GM18519 (cell line): ENCODE measurements at regions not wholly inside any gene's neighbourhood (a gene's known extent, or its start where the extent isn't known, plus 50 kb on each side); places are given as distances from the start of the nearest gene placed in this dataset.
"Not testable (repeated sequence)": the region's sequence is repeated elsewhere in the genome, so short reads cannot be mapped to it uniquely, and the experiment has no call there.

ENCODE experiments used
- ATAC-seq: cut with Tn5 transposase; IDR thresholded peaks from one replicate; pipeline ENCODE4 v1.9.1; 2021; ENCODE audit warnings: mild to moderate bottlenecking, moderate library complexity; ENCODE audit not compliant: unreplicated experiment, low FRiP score

DNA sequence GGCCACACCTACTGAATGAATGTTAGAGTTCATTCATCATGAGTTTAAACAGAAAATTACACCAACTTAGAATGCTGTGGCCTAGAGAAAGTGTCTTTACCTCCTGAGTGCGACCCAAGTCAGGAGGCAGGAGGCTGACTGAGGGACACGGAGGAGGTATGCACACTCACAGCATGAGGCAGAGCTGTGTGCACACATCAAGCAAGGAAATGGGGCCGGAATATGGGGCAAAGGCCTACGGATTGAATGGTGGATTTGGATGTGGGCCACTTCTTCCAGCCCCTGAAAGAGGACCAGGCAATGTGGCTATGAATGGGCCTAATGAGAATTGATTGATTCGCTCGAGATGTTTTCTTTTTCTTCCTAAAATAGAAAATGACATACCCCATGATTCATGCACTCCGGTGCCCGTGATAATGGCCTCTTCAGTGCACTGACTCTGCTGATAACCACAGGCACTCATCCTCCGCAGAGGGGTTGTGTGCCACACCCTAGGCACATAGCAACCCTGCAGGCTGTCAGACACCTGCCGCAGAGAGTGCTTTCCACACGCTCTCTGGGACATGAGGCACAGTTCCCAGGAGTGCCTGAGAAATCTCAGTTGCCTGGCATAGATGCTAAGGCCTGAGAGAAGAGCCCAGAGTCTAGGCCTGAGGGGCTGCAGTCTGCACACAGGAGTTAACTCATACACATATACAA is 155.5 kb downstream of the GLUL start:
- no peak for ATAC-seq

DNA sequence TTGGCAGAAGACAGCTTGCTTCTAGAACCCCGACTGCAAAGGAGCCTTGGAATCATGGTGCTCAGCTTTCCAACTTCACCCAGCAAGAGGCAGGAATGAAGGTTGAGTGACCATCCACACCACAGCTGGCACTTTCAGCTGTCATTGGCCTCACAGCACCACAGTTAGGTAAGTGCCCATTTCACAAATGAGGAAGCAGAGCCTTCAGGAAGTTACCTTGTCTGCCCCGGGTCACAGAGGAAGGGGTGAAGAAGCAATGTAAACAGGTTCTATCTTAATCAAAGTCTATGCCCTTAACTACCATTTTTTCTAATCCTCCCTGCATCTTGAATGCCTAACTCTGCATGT is 156.0 kb downstream of the GLUL start:
- ATAC-seq, result no peak

DNA sequence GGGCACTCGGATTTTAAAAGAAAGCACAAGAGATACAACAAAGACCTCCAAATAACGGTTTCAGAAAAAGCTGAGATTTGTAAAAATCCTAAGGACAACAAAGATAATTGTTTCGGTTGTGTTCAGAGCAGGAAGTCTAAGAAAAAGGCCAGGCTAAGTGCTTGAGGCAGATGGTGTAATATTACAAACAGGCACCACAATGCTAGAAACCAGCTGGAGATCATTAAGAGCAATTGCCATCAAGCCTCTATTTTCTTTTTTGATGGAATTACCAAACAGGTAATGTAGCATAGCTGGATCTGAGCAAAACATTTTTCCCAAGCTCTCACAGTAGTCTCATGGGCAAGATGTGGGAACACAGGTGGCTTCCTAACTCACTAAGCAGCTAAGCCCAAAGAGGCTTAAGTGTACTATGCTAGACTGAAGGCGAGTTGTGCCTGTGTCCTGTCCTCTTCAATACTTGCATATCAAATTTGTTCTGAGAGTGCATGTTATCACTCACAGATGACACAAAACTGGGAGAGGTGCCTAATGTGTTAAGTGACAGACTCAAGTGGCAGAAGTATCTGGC is 161.6 kb downstream of the GLUL start:
- no peak for ATAC-seq

DNA sequence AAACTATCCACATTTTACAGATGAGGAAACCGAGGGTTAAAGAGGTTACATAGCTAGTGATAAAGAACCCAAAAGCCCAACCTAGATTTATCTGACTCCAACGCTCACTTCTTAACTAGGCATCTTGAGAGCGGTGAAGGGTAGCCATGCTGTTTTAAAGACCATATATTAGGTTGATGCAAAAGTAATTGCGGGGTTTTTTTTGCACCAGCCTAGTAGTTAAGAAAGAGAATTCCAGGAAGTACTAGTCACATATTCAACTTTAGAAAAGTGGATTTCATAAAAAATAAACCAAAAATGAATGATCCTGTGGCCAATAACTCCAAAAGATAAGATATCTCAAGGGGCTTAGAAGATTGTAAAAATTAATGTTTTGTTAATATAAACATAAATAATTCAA is 162.1 kb downstream of the GLUL start:
- ATAC-seq, result no peak

DNA sequence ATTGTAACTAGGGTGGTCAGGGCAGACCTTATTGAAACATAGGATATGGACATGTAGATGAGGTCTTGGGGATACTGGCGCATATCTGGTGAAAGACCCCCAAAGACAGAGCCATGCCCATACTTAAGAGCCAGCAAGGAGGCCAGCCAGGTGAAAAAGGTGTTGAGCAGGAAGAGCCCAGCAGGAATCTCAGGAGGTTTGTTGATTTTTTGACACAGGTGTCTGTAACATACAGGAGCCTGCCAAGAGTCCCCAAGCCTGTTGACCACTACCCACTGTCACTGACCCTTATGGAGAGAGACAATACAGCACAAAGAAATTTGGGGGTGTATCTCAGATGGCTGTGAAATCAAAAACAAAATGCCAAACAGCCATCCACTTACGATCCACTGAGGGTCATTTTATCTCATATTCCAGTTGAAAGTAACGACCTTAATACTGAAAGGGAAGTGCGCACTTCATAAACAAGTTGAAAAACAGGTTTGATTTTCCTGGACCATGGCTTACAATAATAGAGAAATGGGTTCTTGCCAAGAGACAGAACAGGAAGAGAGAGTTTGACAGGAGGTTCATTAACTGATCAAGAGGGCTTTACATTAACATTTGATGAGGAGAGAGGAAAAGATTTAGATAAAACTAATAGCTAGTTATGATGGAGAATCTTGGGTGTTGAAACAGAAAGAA is 163.6 kb downstream of the GLUL start:
- no peak for ATAC-seq

DNA sequence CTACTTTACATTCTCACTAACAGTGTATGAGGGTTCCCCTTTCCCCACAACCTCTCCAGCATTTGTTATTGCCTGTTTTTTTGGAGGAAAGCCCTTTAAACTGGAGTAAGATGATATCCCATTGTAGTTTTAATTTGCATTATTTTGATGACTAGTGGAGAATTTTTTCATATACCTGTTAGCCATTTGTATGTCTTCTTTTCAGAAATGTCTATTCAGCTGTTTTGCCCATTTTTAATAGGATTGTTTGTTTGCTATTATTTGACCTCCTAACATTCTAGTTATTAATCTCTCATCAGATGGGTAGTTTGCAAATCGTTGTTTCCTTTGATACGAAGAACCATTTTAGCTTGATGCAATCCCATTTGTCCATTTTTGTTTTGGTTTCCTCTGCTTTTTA is 165.0 kb downstream of the GLUL start:
- ATAC-seq, result no peak

DNA sequence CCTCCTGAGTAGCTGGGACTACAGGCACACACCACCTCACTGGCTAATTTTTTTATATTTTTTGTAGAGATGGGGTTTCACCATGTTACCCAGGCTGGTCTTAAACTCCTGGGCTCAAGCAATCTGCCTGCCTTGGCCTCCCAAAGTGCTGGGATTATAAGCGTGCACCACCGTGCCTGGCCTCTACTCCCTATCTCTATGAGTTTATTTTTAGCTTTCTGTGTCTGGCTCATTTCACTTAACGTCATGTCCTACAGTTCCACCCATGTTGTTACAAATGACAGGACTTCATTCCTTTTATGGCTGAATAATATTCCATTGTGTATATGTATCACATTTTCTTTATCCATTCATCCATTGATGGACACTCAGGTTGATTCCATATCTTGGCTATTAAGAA is 164.2 kb upstream of the ZNF648 start:
- not testable (repeated sequence) for ATAC-seq

DNA sequence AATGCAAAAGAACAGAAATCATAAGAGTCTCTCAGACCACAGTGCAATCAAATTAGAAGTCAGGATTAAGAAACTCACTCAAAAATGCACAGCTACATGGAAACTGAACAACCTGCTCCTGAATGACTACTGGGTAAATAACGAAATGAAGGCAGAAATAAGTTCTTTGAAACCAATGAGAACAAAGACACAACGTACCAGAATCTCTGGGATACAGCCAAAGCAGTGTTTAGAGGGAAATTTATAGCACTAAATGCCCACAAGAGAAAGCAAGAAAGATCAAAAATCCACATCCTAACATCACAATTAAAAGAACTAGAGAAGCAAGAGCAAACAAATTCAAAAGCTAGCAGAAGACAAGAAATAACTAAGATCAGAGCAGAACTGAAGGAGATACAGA is 160.5 kb upstream of the ZNF648 start:
- not testable (repeated sequence) for ATAC-seq

DNA sequence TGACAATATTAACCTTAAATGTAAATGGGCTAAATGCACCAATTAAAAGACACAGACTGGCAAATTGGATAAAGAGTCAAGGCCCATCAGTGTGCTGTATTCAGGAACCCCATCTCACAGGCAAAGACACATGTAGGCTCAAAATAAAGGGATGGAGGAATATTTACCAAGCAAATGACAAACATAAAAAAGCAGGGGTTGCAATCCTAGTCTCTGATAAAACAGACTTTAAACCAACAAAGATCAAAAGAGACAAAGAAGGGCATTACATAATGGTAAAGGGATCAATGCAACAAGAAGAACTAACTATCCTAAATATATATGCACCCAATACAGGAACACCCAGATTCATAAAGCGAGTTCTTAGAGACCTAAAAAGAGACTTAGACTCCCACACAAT is 159.9 kb upstream of the ZNF648 start:
- ATAC-seq, result not testable (repeated sequence)

DNA sequence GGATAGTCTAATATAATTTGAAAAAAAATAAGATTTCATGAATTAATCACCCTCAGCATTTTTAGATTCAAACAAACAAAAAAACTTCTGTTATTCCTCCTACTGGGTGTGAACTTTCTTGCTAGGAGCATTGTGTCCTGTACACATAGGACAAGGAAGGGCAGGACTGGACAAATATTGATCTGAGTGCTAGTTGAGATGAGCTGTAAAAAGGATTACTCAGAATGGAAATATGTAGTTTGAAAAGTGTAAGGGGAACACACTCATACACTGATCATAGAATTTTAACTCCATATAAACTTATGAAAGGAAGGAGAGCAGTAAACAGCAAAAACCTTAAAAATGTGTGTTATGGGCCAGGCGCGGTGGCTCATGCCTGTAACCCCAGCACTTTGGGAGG is 156.5 kb upstream of the ZNF648 start:
- ATAC-seq, result no peak

DNA sequence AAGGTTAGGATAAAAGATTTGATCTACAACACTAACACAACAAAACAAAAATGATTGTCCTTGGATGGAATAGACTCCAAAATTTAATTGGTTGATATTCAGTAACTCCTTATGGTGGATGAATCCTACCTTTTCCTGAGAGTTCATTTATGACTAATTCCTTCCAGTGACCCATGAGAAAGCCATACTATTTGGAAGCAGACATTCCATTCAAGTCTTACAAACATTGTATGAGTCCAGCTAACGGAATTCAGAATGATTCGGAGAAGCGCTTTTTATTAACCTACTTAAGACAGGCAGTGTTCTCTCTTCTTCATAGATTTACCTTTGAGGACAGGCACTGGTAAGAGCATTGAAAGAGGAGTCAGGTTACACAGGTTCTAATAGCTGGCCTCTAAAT is 155.6 kb upstream of the ZNF648 start:
- ATAC-seq, result no peak

DNA sequence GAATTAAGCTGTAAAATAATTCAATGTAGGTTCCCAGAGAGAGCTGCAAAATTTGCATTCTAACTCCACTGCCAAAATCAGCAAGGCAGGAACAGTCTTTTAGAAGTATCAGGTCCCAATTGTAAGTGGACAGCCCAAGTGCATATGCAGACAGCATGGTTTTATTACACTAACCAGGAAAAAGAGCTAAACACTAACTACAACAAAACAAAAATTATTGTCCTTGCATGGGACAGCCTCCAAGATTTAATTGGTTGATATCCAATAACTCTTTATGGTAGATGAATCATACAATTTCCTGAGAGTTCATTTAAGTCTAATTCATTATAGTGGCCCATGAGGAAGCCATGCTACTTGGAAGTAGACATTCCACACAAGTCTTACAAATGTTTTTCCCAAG is 154.3 kb upstream of the ZNF648 start:
- ATAC-seq, result no peak

DNA sequence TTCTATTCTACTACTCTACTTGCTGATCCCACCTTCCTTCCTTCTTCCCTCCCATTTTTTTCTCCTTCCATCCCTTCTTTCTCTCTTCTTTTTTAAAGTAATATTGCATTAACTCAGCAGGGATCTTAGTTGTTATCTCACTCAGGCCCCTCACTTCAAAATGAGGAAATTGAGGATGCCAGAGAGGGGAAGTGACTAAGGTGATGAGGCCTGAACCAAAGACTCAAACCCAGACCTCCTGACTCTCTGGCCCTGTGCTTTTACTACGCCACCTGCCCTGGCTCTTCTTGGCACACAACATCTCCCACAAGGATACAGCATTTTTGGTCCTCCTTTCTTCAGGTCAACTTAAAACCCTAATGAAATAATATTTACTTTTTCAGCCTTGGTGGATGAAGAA is 151.7 kb upstream of the ZNF648 start:
- no peak for ATAC-seq

DNA sequence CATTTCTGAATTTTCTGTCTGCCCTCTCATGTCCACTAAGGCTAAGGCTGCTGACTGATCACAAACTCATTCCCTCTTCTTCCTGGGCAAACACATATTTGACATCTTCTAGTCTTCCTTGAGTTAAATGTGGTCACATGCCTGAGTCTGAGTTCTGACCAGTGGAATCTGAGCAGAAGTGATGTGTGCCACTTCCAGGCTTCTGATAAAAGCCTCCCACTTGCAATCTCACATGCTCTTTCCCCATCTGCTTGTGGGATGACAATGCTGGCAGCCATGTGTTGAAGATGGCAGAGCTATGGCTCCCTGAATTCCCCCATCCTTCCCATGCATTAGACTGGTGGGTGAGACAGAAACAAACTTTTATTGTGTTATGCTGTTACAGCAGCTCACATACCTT is 149.9 kb upstream of the ZNF648 start:
- ATAC-seq, result no peak

DNA sequence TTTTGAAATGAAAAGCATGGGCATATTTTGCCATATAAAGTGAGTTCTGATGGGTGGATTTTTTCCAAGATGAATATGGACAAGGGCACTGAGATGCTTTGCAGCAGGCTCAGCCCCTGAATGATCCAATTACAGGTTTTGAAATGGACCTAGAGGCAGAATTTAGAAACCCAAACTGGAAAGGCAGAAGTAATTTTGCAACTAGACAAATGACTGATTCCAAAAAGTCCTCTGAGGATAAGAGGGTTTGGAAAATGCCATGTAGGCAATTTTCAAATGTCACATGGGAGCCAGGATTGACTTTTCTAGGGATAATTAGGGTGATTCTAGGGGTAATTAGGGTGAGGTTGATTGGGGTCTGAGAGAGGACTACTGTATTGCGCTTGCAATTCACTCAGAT is 148.9 kb upstream of the ZNF648 start:
- no peak for ATAC-seq

DNA sequence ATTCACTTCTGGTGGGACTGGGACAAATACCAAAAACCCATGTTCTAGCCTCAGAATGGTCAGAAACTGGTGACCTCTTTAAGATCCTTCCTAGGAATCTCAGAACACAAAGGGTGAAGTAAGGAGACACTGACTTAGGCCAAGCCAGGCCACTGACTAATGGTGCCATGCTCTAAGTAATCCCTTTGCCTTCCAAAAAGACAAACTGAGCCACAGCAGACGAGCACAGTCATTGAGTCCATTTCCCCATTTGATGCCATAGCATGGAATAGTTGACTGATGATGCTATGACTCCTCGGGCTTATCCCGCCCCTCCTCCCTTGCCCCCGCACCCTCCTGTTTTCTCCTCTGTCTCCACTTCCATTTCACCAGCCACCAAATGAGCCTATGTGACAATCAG is 145.8 kb upstream of the ZNF648 start:
- ATAC-seq, result no peak

DNA sequence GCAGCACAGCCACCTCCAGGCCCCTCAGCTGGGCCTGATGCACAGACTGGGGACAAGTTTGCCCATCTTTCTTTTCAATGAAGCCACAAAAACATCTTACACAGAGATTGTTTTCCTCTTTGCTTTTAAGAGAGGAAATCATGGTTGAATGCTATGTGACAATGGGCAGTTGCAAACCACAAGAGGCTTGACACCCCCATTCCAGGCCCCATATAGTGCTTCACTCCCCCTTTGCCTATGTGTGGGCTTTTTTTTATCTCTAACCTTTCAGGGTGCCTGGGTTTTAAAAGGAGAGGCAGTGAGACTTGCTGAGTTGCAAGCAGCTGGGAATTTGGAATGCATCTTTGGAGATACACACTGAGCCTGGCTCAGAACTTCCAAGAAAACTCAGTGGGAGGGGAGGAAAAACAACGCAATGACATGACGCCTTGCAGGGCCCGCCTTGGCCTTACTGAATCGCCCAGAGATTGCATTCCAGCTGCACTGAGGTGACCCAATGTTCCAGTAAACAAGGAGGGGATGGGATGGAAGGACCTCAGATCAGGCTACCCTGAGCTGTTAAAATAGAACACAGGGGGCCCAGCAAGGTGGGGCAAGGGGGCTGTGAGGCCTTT is 145.2 kb upstream of the ZNF648 start:
- ATAC-seq, result no peak

DNA sequence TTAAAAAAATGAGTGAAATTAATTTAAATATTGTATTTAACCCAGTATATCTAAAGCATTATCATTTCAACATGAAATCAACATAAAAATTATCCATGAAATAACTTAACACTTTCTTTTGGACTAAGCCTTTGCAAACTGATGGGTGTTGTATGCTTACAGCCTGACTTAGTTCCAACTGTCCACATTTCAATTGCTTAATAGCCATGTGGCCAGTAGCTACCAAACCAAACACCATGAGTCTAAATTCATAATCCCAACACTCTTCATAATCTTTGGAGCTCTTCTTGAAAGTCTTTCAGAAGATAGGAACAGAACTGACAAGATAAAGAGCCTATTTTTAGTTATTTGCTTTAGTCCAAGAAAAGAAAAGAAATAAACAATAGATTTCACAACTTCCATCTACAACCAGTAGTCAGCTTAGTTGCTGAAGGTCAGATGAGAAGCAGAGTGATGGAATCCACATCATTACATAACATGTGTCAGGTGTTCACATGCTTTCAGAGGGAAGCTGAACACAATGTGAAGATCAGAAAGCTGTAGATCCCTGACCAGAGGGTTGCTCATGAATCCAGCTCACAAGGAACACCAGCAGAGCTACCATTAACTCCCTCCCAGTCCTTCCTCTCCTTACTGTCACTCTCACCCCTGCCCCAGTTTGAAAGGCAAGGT is 144.0 kb upstream of the ZNF648 start:
- no peak for ATAC-seq

DNA sequence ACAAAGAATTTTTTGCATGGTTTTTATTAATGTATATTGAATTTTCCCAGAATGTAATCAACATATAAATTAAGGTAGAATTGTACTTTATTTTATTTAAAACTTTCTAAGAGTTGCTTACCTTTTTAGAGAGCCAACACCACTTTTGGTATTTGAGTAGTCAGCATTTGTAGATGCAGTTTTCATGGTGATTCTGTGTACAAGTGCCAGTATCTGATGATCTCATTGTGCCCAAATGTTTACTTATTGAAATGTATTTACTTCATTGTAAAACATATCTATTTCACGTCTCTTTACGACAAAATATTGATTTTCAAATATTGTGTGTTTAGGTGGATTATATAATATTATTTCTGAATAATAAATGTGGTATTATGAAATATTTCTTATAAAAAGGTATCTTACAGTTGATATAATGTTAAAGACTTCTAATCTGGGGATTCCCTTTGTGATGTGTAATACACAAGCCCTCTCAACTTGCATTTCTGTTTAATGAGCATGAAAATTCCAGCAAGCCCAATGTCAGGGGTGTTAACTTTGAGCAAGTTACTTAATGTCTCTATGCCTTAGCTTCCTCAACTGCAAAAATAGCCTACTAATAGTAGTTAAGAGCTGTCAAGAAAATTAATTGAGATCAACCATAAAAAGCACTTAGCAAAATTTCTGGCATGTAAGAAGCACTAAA is 141.8 kb upstream of the ZNF648 start:
- ATAC-seq, result no peak

DNA sequence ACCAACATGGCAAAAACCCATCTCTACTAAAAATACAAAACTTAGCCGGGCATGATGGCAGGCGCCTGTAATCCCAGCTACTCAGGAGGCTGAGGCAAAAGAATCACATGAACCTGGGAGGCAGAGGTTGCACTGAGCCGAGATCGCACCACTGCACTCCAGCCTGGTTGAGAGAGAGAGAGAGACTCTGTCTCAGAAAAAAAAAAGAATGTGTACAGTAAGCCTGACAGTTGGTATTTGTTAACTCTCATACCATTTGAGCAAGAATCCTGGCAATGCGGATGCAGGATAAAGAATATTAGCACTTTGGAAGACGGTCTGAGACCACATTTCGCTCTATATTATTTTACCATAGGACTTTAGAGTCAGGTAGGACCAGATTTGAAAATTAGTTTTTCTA is 140.0 kb upstream of the ZNF648 start:
- ATAC-seq, result not testable (repeated sequence)
